HUES64 (cell line): ENCODE measurements at regions not wholly inside any gene's neighbourhood (a gene's known extent, or its start where the extent isn't known, plus 50 kb on each side); places are given as distances from the start of the nearest gene placed in this dataset.

ENCODE experiments used
- H3K27ac ChIP-seq: 2 replicates; pipeline ENCODE4 v1.7.0; 2013; ENCODE audit warnings: low read depth, low read length, inconsistent platforms
- H3K27me3 ChIP-seq: 2 replicates; pipeline ENCODE4 v1.6.1; 2013; ENCODE audit warnings: mild to moderate bottlenecking, low read length; ENCODE audit not compliant: insufficient read depth
- H3K36me3 ChIP-seq: 2 replicates; pipeline ENCODE4 v1.6.1; 2013; ENCODE audit warnings: mild to moderate bottlenecking, low read length; ENCODE audit not compliant: insufficient read depth
- H3K4me1 ChIP-seq: 2 replicates; pipeline ENCODE4 v1.6.1; 2013; ENCODE audit warnings: mild to moderate bottlenecking, low read length, moderate library complexity; ENCODE audit not compliant: insufficient read depth
- H3K4me3 ChIP-seq: 2 replicates; pipeline ENCODE4 v1.5.1; 2013; ENCODE audit warnings: mild to moderate bottlenecking, low read length, moderate library complexity
- H3K9ac ChIP-seq: 2 replicates; pipeline ENCODE4 v1.6.1; 2013; ENCODE audit warnings: mild to moderate bottlenecking, low read depth, low read length
- H3K9me3 ChIP-seq: 2 replicates; pipeline ENCODE4 v1.6.1; 2013; ENCODE audit warnings: low read depth, low read length; ENCODE audit not compliant: insufficient read depth
- WGBS: fragments of 150-250, 120-280 bp; methylation state at CpG from one replicate; pipeline ENCODE4 v1.1.7; 2013; ENCODE audit warnings: missing lambda C conversion rate; 5-methylcytosine and 5-hydroxymethylcytosine counted together

DNA sequence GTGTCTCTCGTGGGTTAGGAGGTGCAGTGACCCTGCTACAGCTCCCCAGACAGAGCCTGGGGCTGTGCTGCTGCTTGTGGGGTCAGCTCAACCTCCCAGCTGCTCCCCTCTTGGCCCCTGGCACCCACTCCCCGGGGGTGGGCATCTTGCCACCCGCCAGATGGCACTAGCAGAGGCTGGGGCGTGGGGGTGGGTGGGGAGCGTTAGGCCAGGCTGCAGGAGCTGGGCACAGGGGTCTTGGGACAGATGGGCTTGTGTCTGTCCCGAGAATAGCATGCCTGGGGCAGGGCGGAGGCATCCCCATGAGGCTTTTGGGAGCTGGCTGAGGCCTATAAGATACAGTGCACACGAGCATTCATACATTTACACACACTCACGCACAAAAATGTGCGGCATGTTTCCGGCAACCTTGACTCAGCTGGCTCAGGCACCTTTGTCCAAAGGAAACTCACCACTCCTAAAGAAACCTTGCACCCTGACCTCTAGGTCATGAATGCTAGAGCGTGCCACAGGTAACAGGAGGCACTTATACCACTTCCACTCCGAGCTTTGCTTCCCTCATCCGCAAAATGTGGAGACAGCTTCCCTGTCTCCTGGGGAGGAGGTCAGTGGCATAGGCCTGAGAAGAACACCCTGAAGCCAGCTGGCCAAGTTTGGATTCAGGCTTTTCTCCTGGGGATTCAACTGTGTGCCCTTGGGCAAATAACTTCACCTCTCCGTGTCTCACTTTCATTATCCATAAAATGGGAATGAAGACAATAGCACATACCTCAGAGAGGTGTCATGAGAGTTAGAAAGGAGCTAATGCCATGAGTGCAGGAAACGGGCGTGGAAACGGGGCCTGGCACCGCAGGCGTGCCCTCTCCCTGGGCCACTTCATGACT lies 78.9 kb upstream of the LHX1 start:
- Histone ChIP-seq H3K27ac (no peak overlapping the region), H3K4me3 (no peak overlapping the region), H3K9me3 (no peaks in the 10 kb centered on the region), H3K27me3 (no peaks in the 10 kb centered on the region), H3K9ac (no peak overlapping the region), H3K36me3 (no peaks in the 10 kb centered on the region), H3K4me1 (no peaks in the 10 kb centered on the region; the same call in 1 of the 2 replicates)
- WGBS: 93% methylated on average over 20 of the region's 20 CpGs

DNA sequence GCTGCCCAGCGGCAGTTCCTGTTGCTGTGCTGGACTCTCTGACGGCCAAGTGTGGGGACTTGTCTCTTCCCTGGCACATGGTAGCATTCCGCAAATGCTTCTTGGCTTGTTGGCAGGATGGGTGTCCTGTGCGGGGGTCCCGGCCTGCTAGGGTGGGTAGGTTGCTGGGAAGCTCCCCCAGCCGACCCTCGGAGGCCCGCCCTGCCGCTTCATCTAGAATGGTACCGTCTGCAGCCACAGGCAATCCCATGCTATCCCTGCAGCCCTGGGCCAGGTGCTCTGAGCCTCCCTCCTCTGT lies 78.3 kb upstream of the LHX1 start:
- WGBS: 90% methylated on average over 10 of the region's 10 CpGs
- no peak overlapping the region for H3K9ac ChIP-seq
- H3K4me3 ChIP-seq: no peak overlapping the region
- no peak overlapping the region for H3K27ac ChIP-seq
- no peaks in the 10 kb centered on the region for H3K27me3 ChIP-seq
- H3K4me1 ChIP-seq: no peaks in the 10 kb centered on the region
- no peaks in the 10 kb centered on the region for H3K9me3 ChIP-seq
- no peaks in the 10 kb centered on the region for H3K36me3 ChIP-seq

DNA sequence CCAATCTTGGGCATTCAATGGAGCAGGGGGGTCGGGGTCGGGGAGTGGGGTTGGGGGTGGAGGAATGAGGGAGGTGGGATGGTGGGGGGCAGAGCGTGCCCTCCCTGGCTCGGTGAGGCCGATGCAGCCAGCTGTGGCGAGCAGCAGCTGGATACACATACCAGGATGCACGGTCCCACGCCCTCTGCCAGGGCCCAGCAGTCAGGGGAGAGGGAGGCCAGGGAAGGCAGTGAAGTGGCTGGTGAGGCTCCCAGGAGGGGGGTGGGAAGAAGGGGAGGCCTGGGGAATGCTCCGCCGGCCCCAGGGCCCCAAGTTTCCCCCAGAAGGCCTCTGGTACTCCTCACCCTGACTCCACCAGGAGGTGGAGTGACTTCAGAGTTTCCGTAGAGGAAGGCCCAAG lies 77.6 kb upstream of the LHX1 start:
- WGBS: 84% methylated on average over 10 of the region's 11 CpGs
- Histone ChIP-seq H3K27ac (no peak overlapping the region), H3K27me3 (no peaks in the 10 kb centered on the region), H3K9me3 (no peaks in the 10 kb centered on the region), H3K9ac (no peak overlapping the region), H3K4me1 (no peaks in the 10 kb centered on the region), H3K4me3 (no peak overlapping the region), H3K36me3 (no peaks in the 10 kb centered on the region)

DNA sequence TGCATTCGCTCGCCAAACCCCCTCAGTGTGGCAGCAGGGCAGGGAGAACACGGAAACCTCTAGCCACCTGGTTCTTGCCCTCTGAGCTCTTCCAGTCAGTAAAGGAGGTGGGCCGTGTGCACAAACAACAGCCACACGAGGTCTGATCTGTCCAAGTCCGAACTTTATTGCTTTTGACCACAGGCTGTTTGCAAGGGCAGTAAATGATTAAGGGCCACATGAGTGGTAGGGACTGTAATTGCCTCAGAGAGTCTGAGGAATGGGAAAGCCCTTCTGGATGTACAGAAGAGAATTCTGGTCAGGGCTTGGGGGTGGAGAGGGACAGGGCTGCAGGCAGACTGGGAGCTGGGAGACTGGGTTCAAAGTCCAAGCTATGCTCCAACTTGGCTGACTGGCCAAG lies 75.7 kb upstream of the LHX1 start:
- Histone ChIP-seq H3K9me3 (no peaks in the 10 kb centered on the region), H3K4me3 (no peak overlapping the region), H3K4me1 (no peaks in the 10 kb centered on the region), H3K9ac (no peak overlapping the region), H3K27ac (no peak overlapping the region), H3K36me3 (no peaks in the 10 kb centered on the region), H3K27me3 (no peaks in the 10 kb centered on the region)
- WGBS: 94% methylated on average over 6 of the region's 6 CpGs

DNA sequence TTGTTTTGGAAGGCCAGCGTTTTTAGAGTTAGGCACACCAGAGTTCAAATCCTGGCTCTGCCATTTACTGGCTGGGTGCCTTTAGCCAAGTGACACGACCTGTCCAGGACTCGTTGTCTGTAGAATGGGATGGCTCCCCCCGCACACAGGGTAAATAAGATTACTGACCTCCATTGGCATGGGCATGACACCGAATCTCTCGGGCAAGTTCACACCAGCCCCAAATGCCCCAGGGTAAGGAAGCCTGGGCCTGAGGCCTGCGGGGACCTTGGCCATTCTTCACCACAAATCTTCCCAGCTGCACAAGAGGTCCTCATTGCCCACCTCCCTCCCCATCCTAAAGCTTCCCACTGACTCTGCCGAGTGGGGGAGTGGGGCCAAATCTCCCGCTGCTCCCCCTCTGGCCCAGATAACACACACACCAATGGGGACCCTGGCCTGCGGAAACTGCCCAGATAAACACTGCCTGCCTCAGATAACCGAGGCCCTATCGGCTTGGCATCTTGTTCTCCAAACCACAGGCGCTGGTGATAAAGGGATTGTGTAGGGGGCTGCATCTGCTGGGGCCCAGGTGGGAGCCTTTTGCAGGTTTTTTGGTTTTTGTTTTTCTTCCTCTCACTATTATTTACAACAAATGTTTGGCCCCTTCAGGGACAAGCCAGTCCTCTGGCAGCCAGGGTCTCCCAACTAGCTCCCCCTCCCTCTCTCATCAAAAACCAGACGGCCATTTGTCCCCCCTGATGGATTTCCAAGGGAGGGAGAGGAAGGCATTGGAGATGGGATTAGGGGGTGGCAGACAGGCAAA lies 75.0 kb upstream of the LHX1 start:
- no peaks in the 10 kb centered on the region for H3K27me3 ChIP-seq
- H3K4me3 ChIP-seq: no peak overlapping the region
- H3K9me3 ChIP-seq: no peaks in the 10 kb centered on the region
- WGBS: 85% methylated on average over 13 of the region's 14 CpGs
- no peak overlapping the region for H3K27ac ChIP-seq
- no peaks in the 10 kb centered on the region for H3K36me3 ChIP-seq
- no peaks in the 10 kb centered on the region for H3K4me1 ChIP-seq
- H3K9ac ChIP-seq: no peak overlapping the region

DNA sequence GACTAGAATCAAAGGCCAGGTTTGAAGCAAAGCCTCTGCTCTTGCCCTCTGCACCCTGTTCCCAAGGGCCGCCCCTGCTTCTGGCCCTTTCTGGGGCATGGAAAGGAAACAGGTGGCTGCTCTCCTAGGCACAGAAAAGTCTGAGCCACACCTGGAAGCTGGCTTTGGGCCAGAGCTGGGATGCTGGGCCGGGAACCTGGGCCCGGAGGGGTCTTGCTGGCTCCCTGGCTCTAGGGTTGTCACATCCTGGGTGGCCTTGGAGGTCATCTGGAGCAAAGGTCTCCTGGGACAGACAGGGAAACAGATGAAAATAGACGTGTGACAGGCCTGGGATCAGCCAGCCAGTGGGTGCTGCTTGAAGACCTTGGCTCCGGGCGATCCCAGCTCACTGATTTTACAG lies 74.1 kb upstream of the LHX1 start:
- Histone ChIP-seq H3K4me3 (no peak overlapping the region), H3K4me1 (no peaks in the 10 kb centered on the region), H3K36me3 (no peaks in the 10 kb centered on the region), H3K9me3 (no peaks in the 10 kb centered on the region), H3K27ac (no peak overlapping the region), H3K27me3 (no peaks in the 10 kb centered on the region), H3K9ac (no peak overlapping the region)
- 91% methylated on average over 6 of the region's 6 CpGs for WGBS

DNA sequence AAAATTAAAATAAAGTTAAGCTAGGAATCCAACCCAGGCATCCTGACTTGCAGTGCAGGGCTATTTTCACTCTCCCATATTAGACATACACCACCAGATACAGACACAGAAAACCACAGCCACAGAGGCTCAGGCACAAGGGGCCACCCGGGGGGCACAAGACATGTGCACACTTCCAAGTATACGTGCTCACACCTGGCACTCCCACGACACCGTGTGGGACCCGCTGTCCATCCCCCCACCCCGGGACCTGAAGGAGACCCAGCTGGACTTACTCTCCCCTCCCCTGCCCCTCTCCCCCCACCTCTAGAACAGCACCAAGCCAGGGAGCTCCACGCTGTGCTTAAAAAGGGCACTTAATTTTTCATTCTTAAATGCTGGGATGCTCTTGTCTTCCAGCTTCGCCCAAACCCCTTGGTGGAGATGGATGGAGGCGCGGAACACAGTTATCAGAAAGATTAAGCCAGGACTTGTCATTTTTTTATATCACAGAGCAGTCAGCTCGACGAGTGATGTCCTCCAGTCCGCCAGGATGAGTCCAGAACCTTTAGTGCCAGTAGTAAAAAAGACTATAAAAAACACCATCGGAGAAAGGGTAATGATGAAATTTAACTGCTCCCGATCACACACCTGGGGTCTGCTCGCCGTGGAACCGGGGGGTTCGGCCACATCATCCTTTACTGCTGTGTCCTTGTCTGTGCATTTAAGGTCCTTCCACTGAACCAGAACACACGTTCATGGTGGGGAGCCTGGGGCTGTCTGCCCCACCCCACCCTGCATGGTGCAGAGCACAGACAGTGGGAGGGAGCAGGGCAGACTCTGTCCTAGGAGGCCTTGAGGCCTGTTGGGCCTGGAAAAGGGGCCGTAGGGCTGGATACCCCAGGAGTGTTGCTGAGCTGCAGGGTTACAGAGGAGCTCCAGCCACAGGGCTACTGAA lies 73.3 kb upstream of the LHX1 start:
- H3K4me1 ChIP-seq: no peaks in the 10 kb centered on the region; the same call in 1 of the 2 replicates
- no peak overlapping the region for H3K9ac ChIP-seq
- no peak overlapping the region for H3K27ac ChIP-seq
- H3K36me3 ChIP-seq: no peaks in the 10 kb centered on the region
- no peaks in the 10 kb centered on the region for H3K9me3 ChIP-seq
- no peaks in the 10 kb centered on the region for H3K27me3 ChIP-seq
- 91% methylated on average over 21 of the region's 21 CpGs for WGBS
- H3K4me3 ChIP-seq: no peak overlapping the region

DNA sequence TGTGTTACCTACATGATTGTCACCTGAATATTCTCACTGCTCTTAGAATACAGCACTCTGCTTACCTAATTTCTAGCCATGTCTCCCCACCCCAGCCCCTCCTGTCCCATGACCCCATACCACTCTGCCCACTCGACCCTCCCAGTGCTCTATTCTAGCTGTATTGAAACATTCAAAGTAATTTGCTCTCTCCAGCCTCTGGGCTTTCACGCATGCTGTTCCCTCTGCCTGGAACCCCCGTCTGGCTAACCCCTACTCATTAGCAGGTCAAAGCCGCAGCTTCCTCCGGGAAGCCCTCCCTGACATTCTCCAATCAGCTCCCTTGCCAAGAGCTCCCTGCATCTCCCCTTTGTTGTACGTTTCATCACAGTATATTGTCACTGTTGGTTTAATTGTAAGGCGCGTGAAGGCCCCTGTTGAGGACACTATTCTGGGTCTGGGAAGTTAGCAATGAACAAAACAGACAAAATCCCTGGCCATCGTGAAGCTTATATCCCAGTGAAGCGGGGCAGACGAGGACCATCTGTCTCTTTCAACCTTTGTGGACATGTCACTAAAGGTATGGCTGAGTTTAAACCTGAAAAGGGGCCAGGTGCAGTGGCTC lies 72.3 kb upstream of the LHX1 start:
- Histone ChIP-seq H3K9ac (no peak overlapping the region), H3K27me3 (no peaks in the 10 kb centered on the region), H3K9me3 (no peaks in the 10 kb centered on the region), H3K36me3 (no peaks in the 10 kb centered on the region), H3K4me3 (no peak overlapping the region), H3K4me1 (no peaks in the 10 kb centered on the region; the same call in 1 of the 2 replicates), H3K27ac (no peak overlapping the region)
- WGBS: 57% methylated on average over 11 of the region's 11 CpGs

DNA sequence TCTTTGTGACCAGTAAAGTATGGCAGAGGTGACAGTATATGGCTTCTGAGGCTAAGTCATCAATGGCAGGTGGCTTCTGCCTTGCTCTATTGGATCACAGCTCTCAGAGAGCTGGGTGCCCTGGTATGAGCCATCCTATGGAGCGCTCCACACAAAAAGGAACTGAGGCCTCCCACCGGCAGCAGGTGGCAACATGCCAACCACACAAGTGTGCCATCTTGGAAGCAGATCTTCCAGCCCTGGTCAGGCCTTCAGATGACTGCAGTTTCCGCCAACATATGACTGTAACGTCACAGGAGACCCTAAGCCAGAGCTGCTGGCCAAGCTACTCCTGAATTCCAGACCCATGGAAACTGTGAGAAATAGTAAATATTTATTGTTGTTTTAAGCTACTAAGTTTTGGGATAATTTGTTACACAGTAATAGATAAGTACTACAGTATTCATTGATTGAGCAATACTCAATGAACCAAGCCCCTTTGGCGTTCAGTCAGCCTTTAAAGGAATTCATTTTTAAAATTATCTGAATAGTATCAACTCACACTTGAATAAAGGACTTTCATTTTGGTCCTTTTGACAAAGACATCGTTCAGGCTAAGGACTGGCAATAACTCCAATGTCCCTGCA lies 69.4 kb upstream of the LHX1 start:
- no peaks in the 10 kb centered on the region for H3K9me3 ChIP-seq
- no peak overlapping the region for H3K9ac ChIP-seq
- H3K4me1 ChIP-seq: peaks cover 3% of the 10 kb centered on the region; the same call in 1 of the 2 replicates
- H3K27ac ChIP-seq: no peak overlapping the region
- no peak overlapping the region for H3K4me3 ChIP-seq
- H3K36me3 ChIP-seq: no peaks in the 10 kb centered on the region
- WGBS: 92% methylated on average over 6 of the region's 6 CpGs
- H3K27me3 ChIP-seq: no peaks in the 10 kb centered on the region

DNA sequence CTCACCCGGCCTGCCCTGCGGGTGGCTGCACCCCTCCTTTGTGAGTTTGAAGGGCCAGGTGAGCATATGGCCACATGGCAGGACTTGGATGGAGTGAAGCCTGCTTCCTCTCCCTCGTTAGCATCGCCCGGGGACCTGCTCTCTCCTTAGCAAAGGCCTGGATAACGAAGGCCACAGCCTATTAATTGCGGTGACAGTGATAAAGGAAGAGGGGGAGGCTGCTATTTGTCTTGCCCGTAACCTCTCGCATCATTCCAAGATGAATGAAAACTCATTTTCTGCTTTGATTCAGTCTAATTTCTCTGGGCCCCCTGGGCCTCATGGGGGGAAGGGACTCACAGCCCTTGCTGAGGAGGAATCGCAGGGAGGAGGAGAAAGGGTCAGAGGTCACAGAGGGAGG lies 68.5 kb upstream of the LHX1 start:
- peaks cover 3% of the 10 kb centered on the region; the same call in 1 of the 2 replicates for H3K4me1 ChIP-seq
- H3K27ac ChIP-seq: no peak overlapping the region
- no peaks in the 10 kb centered on the region for H3K9me3 ChIP-seq
- no peak overlapping the region for H3K4me3 ChIP-seq
- no peaks in the 10 kb centered on the region for H3K27me3 ChIP-seq
- WGBS: 87% methylated on average over 10 of the region's 10 CpGs
- H3K9ac ChIP-seq: no peak overlapping the region
- no peaks in the 10 kb centered on the region for H3K36me3 ChIP-seq
